GM13977 (cell line): ENCODE measurements at regions not wholly inside any gene's neighbourhood (a gene's known extent, or its start where the extent isn't known, plus 50 kb on each side); places are given as distances from the start of the nearest gene placed in this dataset.

Source experiments
- DNase-seq: peaks from one replicate; pipeline ENCODE4 v3.0.0; 2012; ENCODE audit warnings: low spot score
- in situ Hi-C: fragments of 300-500 bp; cut with MboI; formaldehyde crosslinking; loops from one replicate; pipeline ENCODE4 v1.12.0; 2022; ENCODE audit warnings: low sequenced_read_pairs, low pct_unique_long_range_greater_than_20kb, mixed read lengths, inconsistent platforms; ENCODE audit not compliant: unreplicated experiment
- TF ChIP-seq, protein P1 (sequence below): IDR thresholded peaks from 2 replicates; pipeline ENCODE4 v1.5.1; 2012; ENCODE audit warnings: mild to moderate bottlenecking, control low read depth; ENCODE audit not compliant: insufficient read depth; ENCODE audit errors: extremely low read depth, missing control alignments

DNA sequence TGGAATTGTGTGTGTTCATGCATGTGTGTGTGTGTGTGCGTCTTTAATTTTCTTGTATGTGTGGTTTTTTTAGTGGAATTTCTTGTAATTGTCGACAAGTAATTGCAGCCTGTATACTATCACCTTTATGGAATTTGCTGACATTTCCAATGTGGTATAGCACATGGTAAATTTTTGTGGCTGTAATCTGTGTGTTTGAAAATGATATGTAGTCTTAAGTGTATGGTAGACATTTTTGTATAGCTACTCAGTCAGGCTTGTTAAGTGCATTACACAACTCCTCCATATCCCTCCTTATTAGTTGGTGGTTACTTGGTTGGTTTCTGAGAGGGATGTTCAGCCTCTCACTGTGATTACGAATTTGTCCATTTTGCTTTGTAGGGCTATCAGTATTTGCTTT lies 384.5 kb upstream of the HSF2 start:
- DNase-seq = no peak
- in situ Hi-C loops = no loop called here
- TF ChIP-seq, protein P1, sequence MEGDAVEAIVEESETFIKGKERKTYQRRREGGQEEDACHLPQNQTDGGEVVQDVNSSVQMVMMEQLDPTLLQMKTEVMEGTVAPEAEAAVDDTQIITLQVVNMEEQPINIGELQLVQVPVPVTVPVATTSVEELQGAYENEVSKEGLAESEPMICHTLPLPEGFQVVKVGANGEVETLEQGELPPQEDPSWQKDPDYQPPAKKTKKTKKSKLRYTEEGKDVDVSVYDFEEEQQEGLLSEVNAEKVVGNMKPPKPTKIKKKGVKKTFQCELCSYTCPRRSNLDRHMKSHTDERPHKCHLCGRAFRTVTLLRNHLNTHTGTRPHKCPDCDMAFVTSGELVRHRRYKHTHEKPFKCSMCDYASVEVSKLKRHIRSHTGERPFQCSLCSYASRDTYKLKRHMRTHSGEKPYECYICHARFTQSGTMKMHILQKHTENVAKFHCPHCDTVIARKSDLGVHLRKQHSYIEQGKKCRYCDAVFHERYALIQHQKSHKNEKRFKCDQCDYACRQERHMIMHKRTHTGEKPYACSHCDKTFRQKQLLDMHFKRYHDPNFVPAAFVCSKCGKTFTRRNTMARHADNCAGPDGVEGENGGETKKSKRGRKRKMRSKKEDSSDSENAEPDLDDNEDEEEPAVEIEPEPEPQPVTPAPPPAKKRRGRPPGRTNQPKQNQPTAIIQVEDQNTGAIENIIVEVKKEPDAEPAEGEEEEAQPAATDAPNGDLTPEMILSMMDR = no peak

DNA sequence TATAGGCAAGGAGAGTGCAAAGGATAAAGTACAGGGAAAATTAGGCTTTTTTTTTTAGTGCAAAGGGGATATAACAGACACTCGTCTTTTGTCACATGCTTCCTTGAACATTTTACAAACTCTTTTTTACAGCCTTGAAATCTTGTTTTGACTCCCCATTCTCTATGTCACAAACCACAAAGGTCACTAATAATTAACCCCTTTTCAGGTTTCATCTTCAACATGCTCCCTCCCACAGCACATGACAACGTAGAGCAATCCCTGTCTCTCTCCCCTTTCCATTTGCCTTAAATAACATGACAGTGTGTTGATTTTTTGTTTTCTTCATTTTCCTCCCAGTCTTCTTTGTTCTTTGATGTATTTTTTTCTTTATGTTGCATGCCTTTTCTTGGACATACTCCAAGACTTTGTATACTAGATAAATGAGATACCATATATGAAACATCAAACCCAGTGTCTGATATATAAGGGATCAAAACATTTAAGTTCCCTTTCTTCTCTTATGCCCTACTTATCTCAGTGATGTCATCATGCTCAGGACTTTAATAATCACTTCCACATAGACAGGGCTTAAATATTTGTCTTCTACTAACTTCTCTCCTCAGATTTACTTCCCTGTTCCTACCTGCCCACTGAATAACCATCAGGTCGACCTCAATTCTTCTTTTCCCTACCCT lies 378.7 kb upstream of the HSF2 start:
- TF ChIP-seq, protein P1 = no peak
- in situ Hi-C loops = no loop called here
- DNase-seq = no peak

DNA sequence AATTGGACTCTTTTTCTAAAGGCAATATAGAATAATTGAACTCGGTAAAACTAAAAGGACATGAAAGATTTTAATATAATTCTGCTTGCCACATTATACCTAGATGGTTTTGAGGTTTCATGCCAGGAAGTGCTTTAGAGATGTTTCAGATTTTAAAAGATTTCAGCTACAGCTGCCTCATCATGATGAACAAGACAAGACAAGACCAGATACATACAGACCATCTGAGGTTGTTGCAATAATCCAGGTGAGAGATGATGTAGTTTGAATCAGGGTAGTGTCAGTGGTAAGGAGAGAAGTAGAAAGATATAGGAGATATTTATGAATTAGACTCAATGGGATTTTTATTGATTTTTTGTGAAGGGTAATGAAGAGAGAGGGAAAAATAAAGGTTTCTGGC lies 374.3 kb upstream of the HSF2 start:
- TF ChIP-seq, protein P1 = no peak
- in situ Hi-C loops = no loop called here
- DNase-seq = no peak

DNA sequence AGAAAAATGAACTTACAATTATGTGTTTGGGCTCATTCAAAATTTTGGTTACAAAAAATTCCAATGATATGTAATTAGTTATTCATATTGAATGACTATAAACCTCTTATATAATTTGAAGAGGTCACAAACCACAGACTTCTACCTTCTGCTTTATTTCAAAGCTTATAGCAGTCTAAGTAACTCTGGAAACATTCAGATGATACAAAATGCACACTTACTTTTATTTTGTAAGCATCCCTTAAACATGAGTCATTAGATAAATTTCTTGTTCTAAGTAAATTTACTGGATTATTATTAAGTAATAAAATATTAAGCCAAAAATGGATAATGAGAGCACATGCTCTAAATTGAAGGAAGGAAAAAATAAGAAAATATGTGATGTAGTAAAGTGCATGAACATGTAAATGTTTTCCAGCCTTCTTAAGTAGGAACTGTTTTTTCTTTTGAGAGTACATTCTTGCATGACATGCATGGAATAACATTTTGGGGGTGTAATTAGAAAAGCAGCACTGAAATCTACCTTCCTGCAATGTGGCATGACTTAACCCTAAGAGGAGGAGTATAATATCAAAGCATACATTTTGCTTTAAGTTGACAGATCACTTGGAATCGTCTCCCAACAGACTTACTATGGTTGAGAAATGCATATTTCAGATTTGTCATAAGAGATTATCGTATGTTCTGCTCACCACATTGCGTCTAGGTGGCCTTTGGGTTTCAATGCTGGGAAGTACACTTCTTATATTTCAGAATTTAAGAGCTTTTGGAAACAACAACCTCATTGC lies 372.7 kb upstream of the HSF2 start:
- no peak for DNase-seq
- in situ Hi-C loops = no loop called here
- TF ChIP-seq, protein P1 = no peak

DNA sequence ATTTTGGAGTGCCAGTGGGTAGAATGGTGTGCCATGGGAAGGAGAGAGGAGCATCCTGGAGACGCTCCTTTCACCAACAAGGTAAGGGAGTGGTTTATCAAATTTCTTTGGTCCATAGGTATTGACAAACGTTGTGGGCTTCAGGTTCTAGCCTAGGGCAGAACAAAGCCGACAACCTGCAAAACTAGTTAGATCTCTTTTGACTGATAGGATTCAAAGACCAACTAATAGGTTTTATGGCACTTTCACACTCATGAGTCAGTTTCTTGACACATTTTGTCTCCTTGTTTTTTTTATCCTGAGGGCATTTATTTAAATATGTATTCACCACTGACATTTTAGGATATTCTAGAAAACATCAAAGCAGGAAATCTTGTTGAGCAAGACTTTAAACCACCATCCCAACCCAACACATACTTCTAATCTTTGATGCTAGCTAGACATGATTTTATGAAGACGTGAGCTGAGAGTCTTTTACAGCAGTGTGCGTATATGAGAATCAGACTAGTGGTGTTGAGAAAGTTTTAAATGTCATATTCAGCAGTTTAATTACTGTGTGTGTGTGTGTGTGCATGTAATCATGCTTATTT lies 370.4 kb upstream of the HSF2 start:
- DNase-seq = no peak
- in situ Hi-C loops = no loop called here
- TF ChIP-seq, protein P1 = no peak

- DNase-seq = peak; percentile 19
- TF ChIP-seq, protein P1 = peak; percentile 51
- in situ Hi-C loops = no loop called here
Observed at GRCh38 chr6:122033564-122034181, 365.8 kb upstream of the HSF2 start.
